Smooth muscle cell (in vitro differentiated cells): ENCODE measurements at regions not wholly inside any gene's neighbourhood (a gene's known extent, or its start where the extent isn't known, plus 50 kb on each side); places are given as distances from the start of the nearest gene placed in this dataset.

ENCODE experiments used
- DNase-seq: peaks from one replicate; lab custom pipeline; 2025; ENCODE audit not compliant: unreplicated experiment; lab: John Stamatoyannopoulos, UW
- H2AFZ ChIP-seq: fragments of 200-600 bp; sonication (generic); 2 replicates; pipeline ENCODE4 v1.6.0; 2016; ENCODE audit warnings: antibody characterized with exemption, low read depth, mild to moderate bottlenecking
- H3F3A ChIP-seq: fragments of 200-600 bp; sonication (generic); 2 replicates; pipeline ENCODE4 v1.6.0; 2017; ENCODE audit warnings: antibody characterized with exemption, low read depth
- H3K27ac ChIP-seq: fragments of 200-600 bp; sonication (generic); 2 replicates; pipeline ENCODE4 v1.5.1; 2016; ENCODE audit warnings: low read depth, mild to moderate bottlenecking
- H3K27me3 ChIP-seq: fragments of 200-600 bp; sonication (generic); 2 replicates; pipeline ENCODE4 v1.6.1; 2016; ENCODE audit warnings: low read depth, mild to moderate bottlenecking
- H3K36me3 ChIP-seq: fragments of 200-600 bp; sonication (generic); 2 replicates; pipeline ENCODE4 v1.5.1; 2016; ENCODE audit warnings: low read depth
- H3K4me1 ChIP-seq: fragments of 200-600 bp; sonication (generic); 2 replicates; pipeline ENCODE4 v1.5.1; 2016; ENCODE audit warnings: low read depth
- H3K4me2 ChIP-seq: fragments of 200-600 bp; sonication (generic); 2 replicates; pipeline ENCODE4 v1.6.0; 2016; ENCODE audit warnings: mild to moderate bottlenecking
- H3K4me3 ChIP-seq: fragments of 200-600 bp; sonication (generic); 2 replicates; pipeline ENCODE4 v1.5.1; 2016; ENCODE audit warnings: mild to moderate bottlenecking
- H3K79me2 ChIP-seq: fragments of 200-600 bp; sonication (generic); 2 replicates; pipeline ENCODE4 v1.6.0; 2016; ENCODE audit warnings: low read depth, mild to moderate bottlenecking
- H3K9ac ChIP-seq: fragments of 200-600 bp; sonication (generic); 2 replicates; pipeline ENCODE4 v1.6.0; 2016; ENCODE audit warnings: low read depth
- H3K9me3 ChIP-seq: fragments of 200-600 bp; sonication (generic); replicated peaks from 2 replicates; pipeline ENCODE4 v1.5.1; 2016; ENCODE audit warnings: low read depth
- H4K20me1 ChIP-seq: fragments of 200-600 bp; sonication (generic); 2 replicates; pipeline ENCODE4 v1.6.0; 2016; ENCODE audit warnings: low read depth
- WGBS: methylation state at CpG from one replicate; pipeline ENCODE4 v1.1.7; 2016; ENCODE audit warnings: low lambda C conversion rate; 5-methylcytosine and 5-hydroxymethylcytosine counted together
- TF ChIP-seq, protein P1 (sequence below): fragments of 200-600 bp; sonication (generic); IDR thresholded peaks from 2 replicates; pipeline ENCODE4 v1.5.1; 2017; ENCODE audit warnings: borderline replicate concordance, mild to moderate bottlenecking, antibody characterized with exemption; ENCODE audit not compliant: insufficient read depth, poor library complexity, severe bottlenecking

DNA sequence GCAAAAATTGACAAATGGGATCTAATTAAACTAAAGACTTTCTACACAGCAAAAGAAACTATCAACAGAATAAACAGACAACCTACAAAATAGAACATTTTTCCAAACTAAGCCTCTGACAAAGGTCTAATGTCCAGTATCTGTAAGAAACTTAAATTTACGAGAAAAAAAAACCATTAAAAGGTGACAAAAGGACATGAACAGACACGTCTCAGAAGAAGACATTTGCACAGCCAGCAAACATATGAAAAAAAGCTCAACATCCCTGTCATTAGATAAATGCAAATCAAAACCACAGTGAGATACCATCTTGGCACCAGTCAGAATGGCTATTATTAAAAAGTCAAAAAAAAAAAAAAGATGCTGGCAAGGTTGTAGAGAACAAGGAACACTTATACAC lies 70.6 kb upstream of the GRIK2 start:
- Histone ChIP-seq H3K9me3 (no peaks in the 10 kb centered on the region), H3K4me3 (no peak overlapping the region), H3K36me3 (no peaks in the 10 kb centered on the region), H3K9ac (no peak overlapping the region), H4K20me1 (no peaks in the 10 kb centered on the region), H2AFZ (no peak overlapping the region), H3K27me3 (no peaks in the 10 kb centered on the region), H3K4me2 (no peak overlapping the region), H3K27ac (no peak overlapping the region), H3K79me2 (no peaks in the 10 kb centered on the region), H3K4me1 (no peaks in the 10 kb centered on the region), H3F3A (no peaks in the 10 kb centered on the region)
- 68% methylated on average over 2 of the region's 2 CpGs for WGBS
- no peak for DNase-seq
- TF ChIP-seq, protein P1, sequence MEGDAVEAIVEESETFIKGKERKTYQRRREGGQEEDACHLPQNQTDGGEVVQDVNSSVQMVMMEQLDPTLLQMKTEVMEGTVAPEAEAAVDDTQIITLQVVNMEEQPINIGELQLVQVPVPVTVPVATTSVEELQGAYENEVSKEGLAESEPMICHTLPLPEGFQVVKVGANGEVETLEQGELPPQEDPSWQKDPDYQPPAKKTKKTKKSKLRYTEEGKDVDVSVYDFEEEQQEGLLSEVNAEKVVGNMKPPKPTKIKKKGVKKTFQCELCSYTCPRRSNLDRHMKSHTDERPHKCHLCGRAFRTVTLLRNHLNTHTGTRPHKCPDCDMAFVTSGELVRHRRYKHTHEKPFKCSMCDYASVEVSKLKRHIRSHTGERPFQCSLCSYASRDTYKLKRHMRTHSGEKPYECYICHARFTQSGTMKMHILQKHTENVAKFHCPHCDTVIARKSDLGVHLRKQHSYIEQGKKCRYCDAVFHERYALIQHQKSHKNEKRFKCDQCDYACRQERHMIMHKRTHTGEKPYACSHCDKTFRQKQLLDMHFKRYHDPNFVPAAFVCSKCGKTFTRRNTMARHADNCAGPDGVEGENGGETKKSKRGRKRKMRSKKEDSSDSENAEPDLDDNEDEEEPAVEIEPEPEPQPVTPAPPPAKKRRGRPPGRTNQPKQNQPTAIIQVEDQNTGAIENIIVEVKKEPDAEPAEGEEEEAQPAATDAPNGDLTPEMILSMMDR = no peak

DNA sequence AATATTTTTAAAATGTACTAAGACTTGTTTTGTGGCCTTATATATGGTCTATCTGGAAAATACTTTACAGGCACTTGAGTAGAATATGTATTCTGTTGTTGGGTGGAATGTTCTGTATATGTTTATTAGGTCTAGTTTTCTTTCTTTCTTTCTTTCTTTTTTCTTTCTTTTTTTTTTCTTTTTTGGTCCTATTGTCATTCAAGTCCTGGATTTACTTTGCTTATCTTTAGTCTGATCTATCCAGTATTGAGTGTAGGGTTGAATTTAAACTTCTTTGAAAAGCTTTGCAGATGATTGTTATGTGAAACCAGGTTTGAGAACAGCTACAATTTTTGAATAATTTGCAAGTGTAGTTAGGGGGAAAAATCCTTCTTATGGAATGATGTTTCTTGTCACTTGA lies 67.1 kb upstream of the GRIK2 start:
- Histone ChIP-seq H3K4me3 (no peak overlapping the region), H3F3A (no peaks in the 10 kb centered on the region), H3K4me1 (no peaks in the 10 kb centered on the region), H3K36me3 (no peaks in the 10 kb centered on the region), H3K4me2 (no peak overlapping the region), H3K79me2 (no peaks in the 10 kb centered on the region), H3K27me3 (no peaks in the 10 kb centered on the region), H2AFZ (no peak overlapping the region), H4K20me1 (no peaks in the 10 kb centered on the region), H3K27ac (no peak overlapping the region), H3K9ac (no peak overlapping the region), H3K9me3 (no peaks in the 10 kb centered on the region)
- DNase-seq = no peak
- TF ChIP-seq, protein P1 = no peak

DNA sequence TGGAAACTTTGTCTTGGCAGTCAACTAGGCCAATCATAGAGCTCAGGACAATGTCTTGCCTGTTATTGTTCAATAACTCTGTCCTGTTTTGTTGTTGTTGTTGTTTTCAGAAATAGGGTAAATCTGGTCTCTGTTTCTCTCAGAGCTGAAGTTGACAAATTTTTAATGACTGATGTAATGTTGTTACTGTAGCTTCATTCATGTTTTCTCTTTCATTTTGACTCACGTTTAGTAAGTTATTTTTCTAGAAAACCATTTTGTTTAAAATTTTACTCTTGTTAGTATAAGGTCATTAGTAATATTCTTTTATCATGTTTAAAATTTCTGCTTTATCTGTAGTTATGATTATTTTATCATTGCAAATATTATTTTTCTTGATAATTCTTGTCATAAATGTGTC lies 51.6 kb upstream of the GRIK2 start:
- Histone ChIP-seq H3K9ac (no peak overlapping the region), H2AFZ (no peak overlapping the region), H3K4me2 (no peak overlapping the region), H3K79me2 (no peaks in the 10 kb centered on the region), H3K9me3 (no peaks in the 10 kb centered on the region), H4K20me1 (no peaks in the 10 kb centered on the region), H3K27ac (no peak overlapping the region), H3K4me3 (no peak overlapping the region), H3K36me3 (no peaks in the 10 kb centered on the region), H3K27me3 (no peaks in the 10 kb centered on the region), H3F3A (no peaks in the 10 kb centered on the region), H3K4me1 (no peaks in the 10 kb centered on the region)
- 93% methylated on average over 1 of the region's 1 CpG for WGBS
- DNase-seq = no peak
- TF ChIP-seq, protein P1 = no peak
